22Rv1 (cell line): ENCODE measurements at regions not wholly inside any gene's neighbourhood (a gene's known extent, or its start where the extent isn't known, plus 50 kb on each side); places are given as distances from the start of the nearest gene placed in this dataset.

Experiments used
- H3K27ac ChIP-seq: fragments of 450-650 bp; 2 replicates; pipeline ENCODE4 v1.5.1; 2017
- CTCF ChIP-seq: fragments of 450-650 bp; IDR thresholded peaks from 2 replicates; pipeline ENCODE4 v1.5.1; 2017; ENCODE audit warnings: mild to moderate bottlenecking
- ZFX ChIP-seq: fragments of 450-650 bp; IDR thresholded peaks from 2 replicates; pipeline ENCODE4 v1.6.1; 2017; ENCODE audit warnings: antibody characterized with exemption, borderline replicate concordance

DNA sequence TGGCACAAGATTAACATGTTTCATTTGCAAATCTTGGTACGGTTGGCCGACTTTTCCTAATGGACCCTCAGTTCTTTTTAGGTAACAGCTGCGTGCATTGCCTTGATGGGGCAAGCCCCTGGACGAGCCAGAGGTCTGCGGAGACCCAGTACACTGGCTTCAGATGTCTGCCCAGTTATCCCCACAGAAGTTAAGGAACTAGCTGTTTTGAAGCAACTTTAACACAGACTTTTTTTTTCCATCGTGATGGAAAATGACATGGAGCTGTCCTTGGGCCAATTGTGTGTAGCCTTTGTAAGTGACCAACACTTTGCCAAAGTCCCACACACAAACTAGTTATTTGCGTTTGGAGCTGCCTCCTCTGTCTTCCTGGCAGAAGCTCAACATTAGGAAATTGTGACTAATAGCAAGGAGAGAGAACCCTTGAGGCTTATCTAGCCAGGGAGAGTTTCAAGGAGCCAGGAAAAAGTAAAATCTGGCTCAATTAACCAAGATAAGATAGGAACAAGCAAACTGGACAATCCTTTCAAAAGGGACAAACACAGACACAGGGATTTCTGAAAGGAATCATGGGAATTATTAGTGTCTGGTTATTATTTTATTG is 99.6 kb upstream of the BMPER start:
- no peak for TF ChIP-seq CTCF
- no peak for TF ChIP-seq ZFX

DNA sequence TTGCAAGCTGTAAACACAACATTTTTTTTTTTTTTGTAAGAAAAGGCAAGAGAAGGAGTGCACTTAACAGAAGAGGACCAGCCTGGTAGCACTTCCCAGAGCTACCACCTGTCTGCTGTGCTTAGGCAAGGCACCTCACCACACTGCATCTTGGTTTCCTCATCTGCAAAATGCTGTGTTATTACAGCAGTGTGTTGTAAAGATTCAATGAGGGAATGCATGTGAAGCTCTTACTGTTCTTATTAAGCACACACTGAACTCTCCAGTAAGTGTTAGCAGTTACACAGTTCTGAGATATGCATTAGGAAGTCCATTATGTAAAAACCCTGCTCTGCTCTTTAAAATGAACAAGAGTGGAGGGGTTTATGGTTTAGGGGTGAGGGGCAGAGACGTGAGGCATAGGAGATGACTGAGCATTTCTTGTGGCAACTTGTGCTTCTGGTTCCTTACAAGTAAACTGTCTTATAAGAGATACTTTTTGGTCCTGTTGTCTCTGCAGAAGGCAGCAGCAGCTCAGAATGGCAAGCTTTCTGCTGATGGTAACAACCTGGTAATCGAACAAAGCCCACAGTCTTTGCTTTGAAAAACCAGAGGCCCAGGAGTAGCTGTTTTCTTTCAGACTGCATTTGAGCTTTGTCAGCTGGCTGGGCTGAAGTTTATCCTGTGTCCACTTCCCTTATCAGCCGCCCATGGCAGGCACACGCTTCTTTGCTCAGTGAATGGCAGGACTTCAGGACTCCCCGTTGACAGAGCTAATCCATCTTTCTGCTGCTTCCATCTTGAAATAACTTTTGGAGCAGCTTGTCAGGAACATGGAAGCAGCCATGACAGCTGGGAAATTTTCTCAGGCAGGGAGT is 98.8 kb upstream of the BMPER start:
- H3K27ac ChIP-seq: no peak overlapping the region
- TF ChIP-seq ZFX (no peak), CTCF (no peak)

More for the DNA sequence above, 99.6 kb upstream of the BMPER start:
- H3K27ac ChIP-seq: no peak overlapping the region

- H3K27ac ChIP-seq: no peak overlapping the region
- TF ChIP-seq CTCF: no peak
- TF ChIP-seq ZFX: no peak
Measured at GRCh38 chr7:33807155-33807530, 98.2 kb upstream of the BMPER start.

GRCh38 chr7:33807779-33808482 is 97.4 kb upstream of the BMPER start:
- no peak overlapping the region for H3K27ac ChIP-seq
- TF ChIP-seq CTCF: peak; percentile 69
- no peak for TF ChIP-seq ZFX

DNA sequence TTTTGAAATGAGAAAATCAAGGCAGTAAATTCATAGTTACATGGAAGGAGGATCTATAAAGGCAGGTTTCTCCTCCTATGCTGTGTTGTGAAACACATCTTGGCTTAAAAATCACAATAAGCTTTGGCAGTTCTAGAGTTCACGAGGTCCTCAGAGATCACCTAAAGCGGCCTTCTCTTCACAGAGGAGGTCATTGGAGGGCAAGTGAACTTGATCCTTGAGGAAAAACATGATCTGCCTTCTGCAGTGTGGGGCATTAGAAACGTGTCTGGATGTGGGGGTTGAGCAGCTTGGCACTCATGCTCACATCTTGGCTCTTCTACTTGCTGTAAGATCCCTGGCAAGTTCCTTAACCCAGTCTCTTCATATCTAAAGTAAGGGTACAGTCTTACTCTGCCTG is 96.1 kb upstream of the BMPER start:
- TF ChIP-seq ZFX (no peak), CTCF (no peak)
- no peak overlapping the region for H3K27ac ChIP-seq

DNA sequence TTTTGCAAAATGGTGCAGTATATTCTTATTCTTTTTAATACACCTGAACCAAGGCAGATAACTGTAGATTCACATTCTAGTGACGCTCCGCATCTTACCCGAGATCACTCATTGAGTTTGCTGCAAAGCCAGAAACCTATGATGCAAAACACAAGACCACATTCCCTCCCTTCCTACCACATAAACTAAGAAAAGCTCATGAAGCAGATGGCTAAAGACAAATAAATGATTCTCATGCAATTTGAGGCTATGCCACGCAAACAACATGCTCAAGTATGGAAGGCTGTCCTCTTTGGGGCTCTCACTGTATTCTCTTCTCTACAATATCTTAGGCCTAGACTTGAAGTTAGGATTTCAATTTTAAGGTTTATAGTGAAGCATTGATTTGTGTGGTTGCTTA is 95.0 kb upstream of the BMPER start:
- H3K27ac ChIP-seq: no peak overlapping the region
- no peak for TF ChIP-seq ZFX
- no peak for TF ChIP-seq CTCF

DNA sequence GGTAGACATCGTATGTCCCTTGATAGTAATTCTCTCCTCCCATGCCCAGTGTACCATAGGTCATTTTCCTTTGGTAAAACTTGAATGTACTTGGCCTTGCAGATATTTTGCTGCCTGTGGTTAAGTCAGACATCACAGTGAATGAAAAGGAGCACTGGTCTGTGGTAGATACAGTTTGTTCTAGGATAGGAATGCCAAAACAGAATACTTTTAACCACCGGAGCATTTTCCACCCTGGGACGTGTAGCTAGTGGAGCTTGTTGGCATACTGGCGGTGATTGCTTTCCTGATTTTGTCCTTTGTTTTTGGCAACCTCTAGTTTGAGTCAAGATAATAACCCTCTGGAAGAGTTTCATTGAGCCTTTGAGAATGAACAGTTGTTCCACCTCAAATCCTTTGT is 92.0 kb upstream of the BMPER start:
- no peak overlapping the region for H3K27ac ChIP-seq
- TF ChIP-seq CTCF (no peak), ZFX (no peak)
